HUES48 (cell line): ENCODE measurements at regions not wholly inside any gene's neighbourhood (a gene's known extent, or its start where the extent isn't known, plus 50 kb on each side); places are given as distances from the start of the nearest gene placed in this dataset.

Experiments used
- H3K27ac ChIP-seq: one replicate; pipeline ENCODE4 v1.7.0; 2013; ENCODE audit warnings: low read depth, low read length, inconsistent platforms
- H3K27me3 ChIP-seq: 2 replicates; pipeline ENCODE4 v1.6.1; 2013; ENCODE audit warnings: mild to moderate bottlenecking, low read length; ENCODE audit not compliant: control insufficient read depth, insufficient read depth
- H3K36me3 ChIP-seq: 2 replicates; pipeline ENCODE4 v1.6.1; 2013; ENCODE audit warnings: low read length; ENCODE audit not compliant: control insufficient read depth, insufficient read depth
- H3K4me1 ChIP-seq: 2 replicates; pipeline ENCODE4 v1.6.1; 2013; ENCODE audit warnings: mild to moderate bottlenecking, low read length; ENCODE audit not compliant: control insufficient read depth, insufficient read depth
- H3K4me3 ChIP-seq: 2 replicates; pipeline ENCODE4 v1.5.1; 2013; ENCODE audit warnings: mild to moderate bottlenecking, low read depth, low read length
- H3K9ac ChIP-seq: 2 replicates; pipeline ENCODE4 v1.6.1; 2013; ENCODE audit warnings: mild to moderate bottlenecking, low read depth, low read length, moderate library complexity
- H3K9me3 ChIP-seq: 2 replicates; pipeline ENCODE4 v1.6.1; 2013; ENCODE audit warnings: low read length; ENCODE audit not compliant: control insufficient read depth, insufficient read depth

GRCh38 chr16:86707171-86707570, 128.8 kb downstream of the FOXL1 start:
- Histone ChIP-seq H3K27me3 (no peaks in the 10 kb centered on the region), H3K9me3 (no peaks in the 10 kb centered on the region), H3K9ac (no peak overlapping the region), H3K36me3 (no peaks in the 10 kb centered on the region), H3K27ac (no peak overlapping the region), H3K4me3 (no peak overlapping the region), H3K4me1 (no peaks in the 10 kb centered on the region)

GRCh38 chr16:86707581-86707980, 129.2 kb downstream of the FOXL1 start:
- H3K9ac ChIP-seq: no peak overlapping the region
- no peaks in the 10 kb centered on the region for H3K36me3 ChIP-seq
- H3K27ac ChIP-seq: no peak overlapping the region
- no peaks in the 10 kb centered on the region for H3K9me3 ChIP-seq
- H3K4me3 ChIP-seq: no peak overlapping the region
- no peaks in the 10 kb centered on the region for H3K4me1 ChIP-seq
- no peaks in the 10 kb centered on the region for H3K27me3 ChIP-seq

DNA sequence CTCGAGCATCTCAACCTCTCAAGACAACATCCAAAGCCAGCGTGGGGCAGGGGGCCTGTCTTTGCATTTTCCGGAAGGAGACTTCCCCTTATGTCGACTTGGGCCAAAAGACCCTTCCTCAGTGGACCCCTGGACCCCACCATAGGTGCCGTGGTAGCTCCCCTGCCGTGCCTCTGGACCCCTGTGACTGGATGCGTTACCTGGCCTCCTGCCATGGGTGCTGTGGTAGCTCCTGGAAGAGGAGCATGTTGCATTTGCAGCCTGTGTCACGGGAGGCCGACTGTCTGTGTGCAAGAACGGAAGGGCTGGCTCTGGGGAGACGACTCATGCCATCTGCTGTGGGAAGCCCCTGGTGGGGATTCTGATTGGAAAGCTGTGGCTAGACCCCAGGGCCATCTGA, 130.1 kb downstream of the FOXL1 start:
- no peaks in the 10 kb centered on the region for H3K9me3 ChIP-seq
- H3K9ac ChIP-seq: no peak overlapping the region
- H3K4me3 ChIP-seq: no peak overlapping the region
- no peaks in the 10 kb centered on the region for H3K27me3 ChIP-seq
- H3K36me3 ChIP-seq: no peaks in the 10 kb centered on the region
- no peaks in the 10 kb centered on the region for H3K4me1 ChIP-seq
- no peak overlapping the region for H3K27ac ChIP-seq

DNA sequence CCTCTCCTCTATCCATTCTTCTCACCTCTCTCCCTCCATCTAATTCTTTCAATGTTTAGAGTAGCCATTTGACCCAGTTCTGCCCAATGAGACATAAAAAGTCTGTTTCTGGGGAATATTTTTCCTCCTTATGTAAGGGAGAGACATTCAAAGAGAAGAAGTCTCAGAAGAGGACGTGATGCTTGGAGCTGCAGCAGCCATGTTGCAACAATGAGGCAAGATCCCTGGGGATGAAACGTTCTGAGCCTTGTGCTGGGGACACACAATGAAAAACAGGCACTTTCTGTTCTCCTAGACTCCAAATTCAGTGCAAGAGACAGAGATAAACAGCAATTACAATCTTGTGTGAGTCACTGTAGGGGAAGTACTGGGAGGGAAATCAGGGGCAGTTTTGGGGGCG, 130.8 kb downstream of the FOXL1 start:
- Histone ChIP-seq H3K27ac (no peak overlapping the region), H3K36me3 (no peaks in the 10 kb centered on the region), H3K9me3 (no peaks in the 10 kb centered on the region), H3K4me1 (no peaks in the 10 kb centered on the region), H3K9ac (no peak overlapping the region), H3K4me3 (no peak overlapping the region), H3K27me3 (no peaks in the 10 kb centered on the region)

DNA sequence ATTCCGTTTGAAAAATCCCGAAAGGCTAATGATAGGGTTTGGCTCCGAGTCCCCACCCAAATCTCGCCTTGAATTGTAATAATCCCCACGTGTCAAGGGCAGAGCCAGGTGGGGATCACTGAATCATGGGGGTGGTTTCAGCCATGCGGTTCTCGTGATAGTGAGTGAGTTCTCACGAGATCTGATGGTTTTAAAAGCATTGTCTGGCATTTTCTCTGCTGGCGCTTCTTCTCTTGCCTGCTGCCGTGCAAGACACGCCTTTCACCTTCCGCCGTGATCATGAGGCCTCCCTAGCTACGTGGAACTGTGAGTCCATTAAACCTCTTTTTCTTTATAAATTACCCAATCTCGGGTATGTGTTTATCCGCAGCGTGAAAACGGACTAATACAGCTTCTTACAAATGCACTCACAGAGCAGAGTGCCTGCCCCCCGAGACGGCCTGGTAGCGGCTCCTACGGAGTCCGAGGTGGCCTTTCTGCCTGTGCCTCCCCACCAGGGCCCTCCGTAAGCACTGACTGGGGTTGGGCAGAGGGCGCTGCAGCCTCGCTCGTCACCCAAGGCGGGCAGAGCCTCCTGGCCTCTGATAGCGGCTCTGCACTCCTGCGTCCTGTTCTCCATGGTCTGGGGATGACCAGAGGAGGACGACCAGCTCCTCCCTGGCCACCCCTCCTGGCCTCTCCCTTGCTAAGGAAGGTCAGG, 131.7 kb downstream of the FOXL1 start:
- Histone ChIP-seq H3K27ac (no peak overlapping the region), H3K9ac (no peak overlapping the region), H3K27me3 (no peaks in the 10 kb centered on the region), H3K4me1 (no peaks in the 10 kb centered on the region), H3K36me3 (no peaks in the 10 kb centered on the region), H3K9me3 (no peaks in the 10 kb centered on the region), H3K4me3 (no peak overlapping the region)

GRCh38 chr16:86710602-86710950, 132.2 kb downstream of the FOXL1 start:
- H3K4me3 ChIP-seq: no peak overlapping the region
- H3K9ac ChIP-seq: no peak overlapping the region
- H3K27ac ChIP-seq: no peak overlapping the region
- H3K36me3 ChIP-seq: no peaks in the 10 kb centered on the region
- H3K4me1 ChIP-seq: no peaks in the 10 kb centered on the region
- no peaks in the 10 kb centered on the region for H3K9me3 ChIP-seq
- no peaks in the 10 kb centered on the region for H3K27me3 ChIP-seq

GRCh38 chr16:86712158-86713009, 134.0 kb downstream of the FOXL1 start:
- Histone ChIP-seq H3K27me3 (no peaks in the 10 kb centered on the region), H3K36me3 (no peaks in the 10 kb centered on the region), H3K9me3 (no peaks in the 10 kb centered on the region), H3K4me3 (no peak overlapping the region), H3K9ac (no peak overlapping the region), H3K27ac (no peak overlapping the region), H3K4me1 (no peaks in the 10 kb centered on the region)

- Histone ChIP-seq H3K9ac (no peak overlapping the region), H3K4me1 (no peaks in the 10 kb centered on the region; the same call in 1 of the 2 replicates), H3K36me3 (no peaks in the 10 kb centered on the region), H3K27me3 (no peaks in the 10 kb centered on the region), H3K4me3 (no peak overlapping the region), H3K27ac (no peak overlapping the region), H3K9me3 (no peaks in the 10 kb centered on the region)
These were observed 134.8 kb downstream of the FOXL1 start for GRCh38 chr16:86713021-86713631.

- Histone ChIP-seq H3K27ac (no peak overlapping the region), H3K4me1 (no peaks in the 10 kb centered on the region; the same call in 1 of the 2 replicates), H3K9ac (no peak overlapping the region), H3K9me3 (no peaks in the 10 kb centered on the region), H3K27me3 (no peaks in the 10 kb centered on the region), H3K4me3 (no peak overlapping the region), H3K36me3 (no peaks in the 10 kb centered on the region)
These were observed 135.8 kb downstream of the FOXL1 start for GRCh38 chr16:86714166-86714565.

DNA sequence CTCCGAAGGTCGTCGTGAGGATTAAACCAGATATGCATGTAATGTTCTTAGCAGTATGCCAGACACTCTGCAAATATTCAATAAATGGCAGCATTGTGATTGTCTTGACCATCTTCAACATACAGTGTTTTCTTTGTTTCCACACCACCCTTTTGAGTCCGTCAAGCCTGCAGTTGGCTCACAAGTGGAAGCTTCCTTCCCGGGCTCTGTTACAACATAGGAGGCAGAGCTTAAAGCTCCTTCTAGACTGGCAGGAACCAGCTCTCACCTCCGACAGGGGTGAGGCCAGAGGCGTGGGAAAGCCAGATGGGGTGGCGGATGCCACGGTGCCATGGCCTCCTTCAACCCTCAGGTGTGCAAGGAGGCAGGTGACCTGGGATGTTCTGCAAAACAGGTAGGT, 138.3 kb downstream of the FOXL1 start:
- Histone ChIP-seq H3K9me3 (no peaks in the 10 kb centered on the region), H3K36me3 (no peaks in the 10 kb centered on the region), H3K9ac (no peak overlapping the region), H3K4me3 (no peak overlapping the region), H3K27ac (no peak overlapping the region), H3K27me3 (no peaks in the 10 kb centered on the region), H3K4me1 (no peaks in the 10 kb centered on the region; the same call in 1 of the 2 replicates)

DNA sequence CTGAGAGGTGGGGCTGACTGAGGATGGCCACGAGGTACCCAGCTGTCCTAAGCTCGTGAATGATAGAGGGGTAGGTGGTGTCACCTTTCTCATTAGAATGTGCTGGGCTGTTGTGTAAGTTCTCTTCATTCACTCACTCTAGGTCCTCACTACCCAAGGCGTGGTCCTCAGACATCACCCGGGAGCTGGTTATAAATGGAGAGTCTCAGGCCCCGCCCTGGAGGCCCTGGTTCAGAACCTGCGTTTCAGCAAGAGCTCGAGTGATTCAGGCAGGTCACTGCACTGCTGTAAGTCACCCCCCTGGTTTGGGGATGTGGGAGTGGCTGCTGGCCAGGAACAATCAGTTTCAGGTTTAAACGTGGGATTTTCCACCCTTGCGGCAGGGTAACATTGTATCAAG, 139.8 kb downstream of the FOXL1 start:
- Histone ChIP-seq H3K36me3 (no peaks in the 10 kb centered on the region), H3K4me3 (no peak overlapping the region), H3K9me3 (no peaks in the 10 kb centered on the region), H3K9ac (no peak overlapping the region), H3K27ac (no peak overlapping the region), H3K27me3 (no peaks in the 10 kb centered on the region), H3K4me1 (no peaks in the 10 kb centered on the region; the same call in 1 of the 2 replicates)
